H1 (cell line): ENCODE measurements at regions not wholly inside any gene's neighbourhood (a gene's known extent, or its start where the extent isn't known, plus 50 kb on each side); places are given as distances from the start of the nearest gene placed in this dataset.

ENCODE experiments used
- CTCF ChIA-PET: fragments of 300-600 bp; sonication (Branson Sonifier 250); formaldehyde crosslinking; loops from one replicate; lab custom pipeline; 2021; ENCODE audit not compliant: partially characterized antibody; lab: Charles Lee
- POLR2A ChIA-PET: fragments of 300-600 bp; sonication (Branson Sonifier 250); formaldehyde crosslinking; loops from one replicate; lab custom pipeline; 2021; ENCODE audit warnings: inconsistent platforms; ENCODE audit not compliant: partially characterized antibody; lab: Charles Lee
- DNase-seq, 2 experiments: peaks; one replicate each; pipeline versions ENCODE4 v3.0.0 to v3.0.0-alpha.2; 2010 to 2022; ENCODE audit warnings: low spot score in 2 of 2, low read depth in 1 of 2, mixed read lengths in 1 of 2
- FAIRE-seq: peaks from 2 replicates; lab custom pipeline; 2011; peaks lifted over from hg19 to GRCh38; lab: Jason Lieb, UNC
- H2AFZ ChIP-seq: 2 replicates; pipeline ENCODE4 v1.8.1; 2012; ENCODE audit warnings: low read length, inconsistent platforms
- H2AK5ac ChIP-seq: 2 replicates; pipeline ENCODE4 v1.6.1; 2013; ENCODE audit warnings: low read depth, low read length
- H2BK120ac ChIP-seq: replicated peaks from 2 replicates; pipeline ENCODE3; 2013; ENCODE audit warnings: low read depth, low read length, inconsistent platforms
- H2BK12ac ChIP-seq: 2 replicates; pipeline ENCODE4 v1.6.1; 2013; ENCODE audit warnings: low read depth, low read length
- H2BK15ac ChIP-seq: 2 replicates; pipeline ENCODE4 v1.6.1; 2013; ENCODE audit warnings: low read length
- H2BK20ac ChIP-seq: 2 replicates; pipeline ENCODE4 v1.6.1; 2013; ENCODE audit warnings: low read length
- H2BK5ac ChIP-seq: 2 replicates; pipeline ENCODE4 v1.6.1; 2013; ENCODE audit warnings: low read depth, low read length
- H3K14ac ChIP-seq: 2 replicates; pipeline ENCODE4 v1.6.1; 2013; ENCODE audit warnings: inconsistent platforms; ENCODE audit not compliant: insufficient read length
- H3K18ac ChIP-seq: 2 replicates; pipeline ENCODE4 v1.6.1; 2013; ENCODE audit warnings: low read length; ENCODE audit errors: extremely low read depth
- H3K23ac ChIP-seq: 2 replicates; pipeline ENCODE4 v1.6.1; 2013; ENCODE audit warnings: inconsistent platforms; ENCODE audit not compliant: insufficient read length
- H3K23me2 ChIP-seq: 2 replicates; pipeline ENCODE4 v1.6.1; 2013; ENCODE audit warnings: low read depth, low read length
- H3K27ac ChIP-seq: 2 replicates; pipeline ENCODE4 v1.6.1; 2011; ENCODE audit warnings: low read depth, low read length, inconsistent platforms
- H3K27me3 ChIP-seq, 4 experiments: replicated peaks in 1 of 4; 1 replicate in 1 of 4; 2 replicates in 3 of 4; pipeline versions ENCODE4 v1.6.1 to v1.8.1; 2011 to 2013; ENCODE audit warnings: low read length in 3 of 4, mild to moderate bottlenecking in 3 of 4, inconsistent platforms in 2 of 4, mixed read lengths in 2 of 4, moderate library complexity in 1 of 4; ENCODE audit not compliant: control insufficient read depth in 3 of 4, insufficient read depth in 3 of 4; ENCODE audit errors: extremely low read depth in 1 of 4
- H3K36me3 ChIP-seq, 4 experiments: 2 replicates each; pipeline versions ENCODE4 v1.6.1 to v1.8.1; 2011 to 2013; ENCODE audit warnings: mild to moderate bottlenecking in 4 of 4, low read length in 3 of 4, moderate library complexity in 2 of 4, control low read depth in 1 of 4, inconsistent platforms in 1 of 4; ENCODE audit not compliant: insufficient read depth in 4 of 4, control insufficient read depth in 2 of 4
- H3K4ac ChIP-seq: replicated peaks from 2 replicates; pipeline ENCODE3; 2013; ENCODE audit warnings: low read length, low read depth, mixed read lengths, inconsistent platforms; ENCODE audit not compliant: insufficient read length
- H3K4me1 ChIP-seq, 4 experiments: replicated peaks in 1 of 4; 1 replicate in 1 of 4; 2 replicates in 3 of 4; pipeline versions ENCODE4 v1.6.1 to v1.8.1; 2011 to 2013; ENCODE audit warnings: low read length in 3 of 4, inconsistent platforms in 2 of 4, mixed read lengths in 1 of 4; ENCODE audit not compliant: insufficient read depth in 4 of 4, control insufficient read depth in 3 of 4
- H3K4me2 ChIP-seq, 2 experiments: 2 replicates each; pipeline versions ENCODE4 v1.6.1 to v1.8.1; 2011 to 2013; ENCODE audit warnings: low read depth in 2 of 2, low read length in 2 of 2, control low read depth in 1 of 2, inconsistent platforms in 1 of 2, mild to moderate bottlenecking in 1 of 2; ENCODE audit not compliant: insufficient read depth in 1 of 2
- H3K4me3 ChIP-seq, 4 experiments: fragments of 200-600, 300-600 bp in 1 of 4; sonication (generic), shearing (Covaris generic), sonication (Bioruptor Twin) in 1 of 4; 2 replicates each; pipeline versions ENCODE4 v1.5.1 to v1.8.1; 2011 to 2016; ENCODE audit warnings: low read length in 4 of 4, low read depth in 3 of 4, control low read depth in 2 of 4, inconsistent platforms in 2 of 4, mild to moderate bottlenecking in 2 of 4, mixed read lengths in 1 of 4, moderate library complexity in 1 of 4; ENCODE audit not compliant: insufficient read depth in 2 of 4; ENCODE audit errors: extremely low read depth in 1 of 4
- H3K56ac ChIP-seq: replicated peaks from 2 replicates; pipeline ENCODE3; 2013; ENCODE audit warnings: low read depth, mild to moderate bottlenecking, mixed read lengths, low read length, inconsistent platforms; ENCODE audit not compliant: insufficient read length
- H3K79me1 ChIP-seq: 2 replicates; pipeline ENCODE4 v1.6.1; 2013; ENCODE audit warnings: low read depth, low read length, control low read depth
- H3K79me2 ChIP-seq, 2 experiments: 2 replicates each; pipeline versions ENCODE4 v1.6.1 to v1.8.1; 2012 to 2013; ENCODE audit warnings: low read length in 2 of 2, mild to moderate bottlenecking in 2 of 2, inconsistent platforms in 1 of 2; ENCODE audit not compliant: insufficient read depth in 2 of 2, control insufficient read depth in 1 of 2
- H3K9ac ChIP-seq, 4 experiments: replicated peaks in 1 of 4; 1 replicate in 1 of 4; 2 replicates in 3 of 4; pipeline versions ENCODE4 v1.6.1 to v1.8.1; 2011 to 2013; ENCODE audit warnings: low read depth in 3 of 4, low read length in 3 of 4, control low read depth in 2 of 4, mild to moderate bottlenecking in 2 of 4, moderate library complexity in 2 of 4, inconsistent platforms in 1 of 4; ENCODE audit errors: extremely low read depth in 1 of 4
- H3K9me3 ChIP-seq, 2 experiments: 2 replicates each; pipeline versions ENCODE4 v1.6.1 to v1.8.1; 2012 to 2013; ENCODE audit warnings: mild to moderate bottlenecking in 2 of 2, moderate library complexity in 2 of 2, control low read depth in 1 of 2, inconsistent platforms in 1 of 2, low read depth in 1 of 2, low read length in 1 of 2, mixed read lengths in 1 of 2; ENCODE audit not compliant: insufficient read depth in 2 of 2
- H4K20me1 ChIP-seq, 2 experiments: replicated peaks in 1 of 2; 2 replicates each; pipeline versions ENCODE3 to v1.8.1; 2011 to 2013; ENCODE audit warnings: inconsistent platforms in 2 of 2, low read length in 2 of 2, mild to moderate bottlenecking in 1 of 2; ENCODE audit not compliant: insufficient read depth in 2 of 2, control insufficient read depth in 1 of 2
- H4K5ac ChIP-seq: 2 replicates; pipeline ENCODE4 v1.6.1; 2013; ENCODE audit warnings: low read length, low read depth, mixed read lengths, inconsistent platforms; ENCODE audit not compliant: insufficient read length
- H4K8ac ChIP-seq: 2 replicates; pipeline ENCODE4 v1.8.0; 2013; ENCODE audit warnings: mild to moderate bottlenecking, moderate library complexity, low read length, inconsistent platforms; ENCODE audit not compliant: insufficient read depth; ENCODE audit errors: extremely low read depth
- H4K91ac ChIP-seq: replicated peaks from 2 replicates; pipeline ENCODE3; 2013; ENCODE audit warnings: low read length, mixed read lengths, inconsistent platforms; ENCODE audit not compliant: insufficient read length
- ASH2L ChIP-seq: fragments of 200-600, 300-600 bp; sonication (generic); IDR thresholded peaks from one replicate; pipeline ENCODE4 v1.7.1; 2017; ENCODE audit warnings: low read length
- BACH1 ChIP-seq: IDR thresholded peaks from 2 replicates; pipeline ENCODE4 v1.6.1; 2012; ENCODE audit warnings: low read length, improper control_type of control experiment
- BCL11A ChIP-seq, 2 experiments: IDR thresholded peaks; one replicate each; pipeline ENCODE4 v1.6.1; 2011; ENCODE audit warnings: low read depth in 2 of 2, low read length in 2 of 2, mild to moderate bottlenecking in 2 of 2
- EGR1 ChIP-seq: IDR thresholded peaks from 2 replicates; pipeline ENCODE4 v1.6.1; 2011; ENCODE audit warnings: low read depth, low read length, borderline replicate concordance
- GABPA ChIP-seq: IDR thresholded peaks from 2 replicates; pipeline ENCODE4 v1.6.1; 2011; ENCODE audit warnings: mild to moderate bottlenecking, low read length, moderate library complexity, borderline replicate concordance; ENCODE audit not compliant: insufficient read depth
- MAFK ChIP-seq: IDR thresholded peaks from 2 replicates; pipeline ENCODE4 v1.6.1; 2012; ENCODE audit warnings: low read depth, mild to moderate bottlenecking, improper control_type of control experiment, low read length
- NANOG ChIP-seq: IDR thresholded peaks from 2 replicates; pipeline ENCODE4 v1.6.1; 2011; ENCODE audit warnings: low read length, low read depth, mild to moderate bottlenecking, inconsistent platforms; ENCODE audit not compliant: insufficient read depth, poor library complexity, severe bottlenecking
- PHF8 ChIP-seq: fragments of 200-600 bp; sonication (generic); conservative IDR thresholded peaks from 2 replicates; pipeline ENCODE4 v1.7.1; 2012; ENCODE audit warnings: low read depth, mild to moderate bottlenecking, inconsistent platforms, low read length, moderate library complexity
- POU5F1 ChIP-seq: IDR thresholded peaks from 2 replicates; pipeline ENCODE4 v1.6.1; 2011; ENCODE audit warnings: low read depth, mild to moderate bottlenecking, low read length, moderate library complexity
- SIX5 ChIP-seq: IDR thresholded peaks from 2 replicates; pipeline ENCODE4 v1.6.1; 2011; ENCODE audit warnings: mild to moderate bottlenecking, low read depth, low read length
- SP2 ChIP-seq: IDR thresholded peaks from 2 replicates; pipeline ENCODE4 v1.6.1; 2012; ENCODE audit warnings: mild to moderate bottlenecking, low read length, inconsistent platforms
- TAF7 ChIP-seq: optimal IDR thresholded peaks from 2 replicates; pipeline ENCODE3; 2011; ENCODE audit warnings: low read depth, mild to moderate bottlenecking, inconsistent platforms, low read length, moderate library complexity, borderline replicate concordance
- TEAD4 ChIP-seq: IDR thresholded peaks from 2 replicates; pipeline ENCODE4 v1.6.1; 2012; ENCODE audit warnings: low read depth, low read length, inconsistent platforms, mixed read lengths
- YY1 ChIP-seq: IDR thresholded peaks from 2 replicates; pipeline ENCODE4 v1.6.1; 2011; ENCODE audit warnings: low read depth, mild to moderate bottlenecking, low read length
- WGBS, 2 experiments: shearing (Covaris generic) in 1 of 2; methylation state at CpG; one replicate each; pipeline versions ENCODE4 v1.1.6 to v1.1.7; 2013 to 2015; ENCODE audit warnings: low lambda C conversion rate in 2 of 2, mixed read lengths in 2 of 2, inconsistent platforms in 1 of 2, low coverage in 1 of 2, missing lambda C conversion rate in 1 of 2; ENCODE audit not compliant: insufficient replicate concordance in 2 of 2, insufficient coverage in 1 of 2, insufficient read length in 1 of 2; ENCODE audit errors: extremely low coverage in 1 of 2, missing lambda C conversion rate in 1 of 2; 5-methylcytosine and 5-hydroxymethylcytosine counted together
- TF ChIP-seq, protein P1 (sequence below): IDR thresholded peaks from 2 replicates; pipeline ENCODE4 v1.6.1; 2012; ENCODE audit warnings: inconsistent platforms

DNA sequence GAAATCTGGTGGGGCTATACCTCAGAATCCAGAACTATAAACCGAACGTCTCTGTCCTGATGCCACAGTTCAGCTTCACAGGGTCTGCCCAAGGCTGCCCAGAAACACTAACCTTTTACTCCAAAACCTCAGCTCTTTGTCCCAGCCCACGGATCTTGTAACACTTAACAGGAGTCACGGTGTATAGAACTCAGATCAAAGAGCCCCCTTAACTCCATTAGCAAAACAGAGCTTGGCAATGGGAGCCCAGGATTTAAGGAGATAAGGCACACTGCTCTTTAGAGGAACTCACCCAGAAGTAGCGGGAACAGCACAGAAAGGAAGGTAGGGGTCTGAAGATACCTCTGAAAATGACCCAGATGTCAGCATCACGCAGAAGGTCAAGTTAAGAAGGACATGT is 68.8 kb upstream of the SOX14 start:
- H3K23ac ChIP-seq: no peak overlapping the region
- H4K91ac ChIP-seq: no peak overlapping the region
- H4K20me1 ChIP-seq: no peaks in the 10 kb centered on the region
- no peaks in the 10 kb centered on the region for H3K27me3 ChIP-seq
- H2BK12ac ChIP-seq: no peak overlapping the region
- POLR2A ChIA-PET: no interaction called here
- FAIRE-seq (no peak), DNase-seq (no peak)
- no peaks in the 10 kb centered on the region for H3K79me1 ChIP-seq
- H3K9ac ChIP-seq: no peak overlapping the region
- WGBS, 2 experiments: 70% methylated on average over 6 of the region's 6 CpGs; no CpG with 5 or more reads in 1 of the 2 experiments
- no peak overlapping the region for H4K8ac ChIP-seq
- H3K23me2 ChIP-seq: no peaks in the 10 kb centered on the region; the same call in 1 of the 2 replicates
- H3K27ac ChIP-seq: no peak overlapping the region
- H4K5ac ChIP-seq: no peak overlapping the region
- no peak overlapping the region for H3K4ac ChIP-seq
- no peak overlapping the region for H3K4me2 ChIP-seq
- H2BK120ac ChIP-seq: no peak overlapping the region
- no peak overlapping the region for H2BK20ac ChIP-seq
- no peaks in the 10 kb centered on the region for H3K9me3 ChIP-seq
- H2AK5ac ChIP-seq: no peak overlapping the region
- no peaks in the 10 kb centered on the region for H3K79me2 ChIP-seq
- H3K14ac ChIP-seq: no peak overlapping the region
- peaks cover 0 to 10% (median 6%) of the 10 kb centered on the region in 4 experiments; a peak in 4 of 7 replicates for H3K4me1 ChIP-seq
- H3K18ac ChIP-seq: no peak overlapping the region
- H3K36me3 ChIP-seq: no peaks in the 10 kb centered on the region
- H2BK15ac ChIP-seq: no peak overlapping the region
- H2BK5ac ChIP-seq: no peak overlapping the region
- H3K56ac ChIP-seq: no peak overlapping the region
- H3K4me3 ChIP-seq: no peak overlapping the region
- CTCF ChIA-PET: interaction anchor here (0.6 to 1.3 kb wide), 6 partner anchors 9 to 590 kb away, joined by 3 to 4 read pairs (median 3); no protein-coding TSS in a partner anchor
- no peak overlapping the region for H2AFZ ChIP-seq
- TF ChIP-seq PHF8 (no peak), GABPA (no peak), TAF7 (no peak), SIX5 (no peak), BACH1 (no peak), POU5F1 (no peak), MAFK (no peak), SP2 (no peak), NANOG (no peak), ASH2L (no peak), YY1 (no peak), EGR1 (no peak), BCL11A (IDR thresholded peaks at IDR 0.05; ENCODE audit: low read depth in 2 of 2, low read length in 2 of 2) (no peak), TEAD4 (no peak)
- TF ChIP-seq, protein P1, sequence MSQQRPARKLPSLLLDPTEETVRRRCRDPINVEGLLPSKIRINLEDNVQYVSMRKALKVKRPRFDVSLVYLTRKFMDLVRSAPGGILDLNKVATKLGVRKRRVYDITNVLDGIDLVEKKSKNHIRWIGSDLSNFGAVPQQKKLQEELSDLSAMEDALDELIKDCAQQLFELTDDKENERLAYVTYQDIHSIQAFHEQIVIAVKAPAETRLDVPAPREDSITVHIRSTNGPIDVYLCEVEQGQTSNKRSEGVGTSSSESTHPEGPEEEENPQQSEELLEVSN: no peak
